ENCODE measurements at regions not wholly inside any gene's neighbourhood (a gene's known extent, or its start where the extent isn't known, plus 50 kb on each side); places are given as distances from the start of the nearest gene placed in this dataset.

DNA sequence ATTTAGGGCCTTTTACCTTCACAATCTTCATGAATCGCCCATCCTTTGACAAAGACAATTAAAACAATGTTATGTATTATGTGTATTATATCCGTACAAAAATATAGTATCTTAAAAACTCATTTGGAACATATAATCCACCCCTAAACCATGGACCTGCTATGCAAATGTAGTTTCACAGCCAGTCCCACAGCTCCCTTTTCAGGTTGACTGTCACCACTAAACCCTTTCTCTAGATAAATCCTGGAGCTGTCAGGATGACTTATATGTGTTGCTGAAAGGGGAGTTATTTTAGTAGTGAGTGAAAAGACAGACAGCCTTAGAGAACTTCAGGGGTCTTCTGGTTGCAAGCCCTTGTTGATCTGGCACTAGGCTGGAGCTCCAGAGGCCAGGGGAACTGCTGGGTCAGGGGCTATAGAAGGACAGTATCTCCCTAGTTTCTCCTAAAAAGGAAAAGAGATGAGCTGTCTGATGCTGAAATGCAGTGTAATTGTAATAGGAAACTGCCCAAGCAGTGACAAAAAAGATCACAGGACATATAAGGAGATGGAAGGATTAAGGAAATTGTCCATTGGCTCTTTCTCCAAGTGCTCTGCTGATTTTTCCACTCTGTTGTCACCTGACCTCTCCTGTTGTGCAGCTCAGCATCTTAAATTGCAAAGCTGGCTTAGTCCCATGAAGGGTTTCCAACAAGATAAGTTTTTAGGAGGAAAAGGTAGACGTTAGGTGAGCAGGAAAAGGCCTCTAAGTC lies 127.7 kb downstream of the S1PR1 start:
- TF ChIP-seq, protein P1, sequence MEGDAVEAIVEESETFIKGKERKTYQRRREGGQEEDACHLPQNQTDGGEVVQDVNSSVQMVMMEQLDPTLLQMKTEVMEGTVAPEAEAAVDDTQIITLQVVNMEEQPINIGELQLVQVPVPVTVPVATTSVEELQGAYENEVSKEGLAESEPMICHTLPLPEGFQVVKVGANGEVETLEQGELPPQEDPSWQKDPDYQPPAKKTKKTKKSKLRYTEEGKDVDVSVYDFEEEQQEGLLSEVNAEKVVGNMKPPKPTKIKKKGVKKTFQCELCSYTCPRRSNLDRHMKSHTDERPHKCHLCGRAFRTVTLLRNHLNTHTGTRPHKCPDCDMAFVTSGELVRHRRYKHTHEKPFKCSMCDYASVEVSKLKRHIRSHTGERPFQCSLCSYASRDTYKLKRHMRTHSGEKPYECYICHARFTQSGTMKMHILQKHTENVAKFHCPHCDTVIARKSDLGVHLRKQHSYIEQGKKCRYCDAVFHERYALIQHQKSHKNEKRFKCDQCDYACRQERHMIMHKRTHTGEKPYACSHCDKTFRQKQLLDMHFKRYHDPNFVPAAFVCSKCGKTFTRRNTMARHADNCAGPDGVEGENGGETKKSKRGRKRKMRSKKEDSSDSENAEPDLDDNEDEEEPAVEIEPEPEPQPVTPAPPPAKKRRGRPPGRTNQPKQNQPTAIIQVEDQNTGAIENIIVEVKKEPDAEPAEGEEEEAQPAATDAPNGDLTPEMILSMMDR (IDR thresholded peaks at IDR 0.05; ENCODE audit: poor library complexity, severe bottlenecking) = no peak

GRCh38 chr1:101365186-101365585 lies 128.4 kb downstream of the S1PR1 start:
- Histone ChIP-seq H3K27ac (ENCODE audit: poor library complexity, severe bottlenecking) (no peak overlapping the region), H3K36me3 (ENCODE audit: low read depth) (no peaks in the 10 kb centered on the region), H3K4me3 (ENCODE audit: severe bottlenecking) (no peak overlapping the region), H3K4me1 (ENCODE audit: insufficient read depth, poor library complexity, severe bottlenecking) (no peaks in the 10 kb centered on the region), H3K9me3 (ENCODE audit: severe bottlenecking) (no peaks in the 10 kb centered on the region), H3K27me3 (ENCODE audit: insufficient read depth, poor library complexity, severe bottlenecking) (no peaks in the 10 kb centered on the region)
- ATAC-seq (ENCODE audit: low read depth) (no peak), DNase-seq (ENCODE audit: low spot score) (no peak)
- TF ChIP-seq, protein P1 (IDR thresholded peaks at IDR 0.05; ENCODE audit: poor library complexity, severe bottlenecking) = no peak

More for the DNA sequence above, 127.7 kb downstream of the S1PR1 start:
- Histone ChIP-seq H3K9me3 (ENCODE audit: severe bottlenecking) (no peaks in the 10 kb centered on the region), H3K27me3 (ENCODE audit: insufficient read depth, poor library complexity, severe bottlenecking) (no peaks in the 10 kb centered on the region), H3K27ac (ENCODE audit: poor library complexity, severe bottlenecking) (no peak overlapping the region), H3K36me3 (ENCODE audit: low read depth) (no peaks in the 10 kb centered on the region), H3K4me3 (ENCODE audit: severe bottlenecking) (no peak overlapping the region), H3K4me1 (ENCODE audit: insufficient read depth, poor library complexity, severe bottlenecking) (no peaks in the 10 kb centered on the region)
- DNase-seq (ENCODE audit: low spot score) = no peak
- ATAC-seq (ENCODE audit: low read depth) = no peak

- Histone ChIP-seq H3K36me3 (ENCODE audit: low read depth) (no peaks in the 10 kb centered on the region), H3K4me3 (ENCODE audit: severe bottlenecking) (no peak overlapping the region), H3K4me1 (ENCODE audit: insufficient read depth, poor library complexity, severe bottlenecking) (no peaks in the 10 kb centered on the region), H3K9me3 (ENCODE audit: severe bottlenecking) (no peaks in the 10 kb centered on the region), H3K27me3 (ENCODE audit: insufficient read depth, poor library complexity, severe bottlenecking) (no peaks in the 10 kb centered on the region), H3K27ac (ENCODE audit: poor library complexity, severe bottlenecking) (no peak overlapping the region)
- TF ChIP-seq, protein P1 (IDR thresholded peaks at IDR 0.05; ENCODE audit: poor library complexity, severe bottlenecking) = no peak
- DNase-seq (ENCODE audit: low spot score) = no peak
- ATAC-seq (ENCODE audit: low read depth) = no peak
Observed at GRCh38 chr1:101365878-101366277, 129.1 kb downstream of the S1PR1 start.

DNA sequence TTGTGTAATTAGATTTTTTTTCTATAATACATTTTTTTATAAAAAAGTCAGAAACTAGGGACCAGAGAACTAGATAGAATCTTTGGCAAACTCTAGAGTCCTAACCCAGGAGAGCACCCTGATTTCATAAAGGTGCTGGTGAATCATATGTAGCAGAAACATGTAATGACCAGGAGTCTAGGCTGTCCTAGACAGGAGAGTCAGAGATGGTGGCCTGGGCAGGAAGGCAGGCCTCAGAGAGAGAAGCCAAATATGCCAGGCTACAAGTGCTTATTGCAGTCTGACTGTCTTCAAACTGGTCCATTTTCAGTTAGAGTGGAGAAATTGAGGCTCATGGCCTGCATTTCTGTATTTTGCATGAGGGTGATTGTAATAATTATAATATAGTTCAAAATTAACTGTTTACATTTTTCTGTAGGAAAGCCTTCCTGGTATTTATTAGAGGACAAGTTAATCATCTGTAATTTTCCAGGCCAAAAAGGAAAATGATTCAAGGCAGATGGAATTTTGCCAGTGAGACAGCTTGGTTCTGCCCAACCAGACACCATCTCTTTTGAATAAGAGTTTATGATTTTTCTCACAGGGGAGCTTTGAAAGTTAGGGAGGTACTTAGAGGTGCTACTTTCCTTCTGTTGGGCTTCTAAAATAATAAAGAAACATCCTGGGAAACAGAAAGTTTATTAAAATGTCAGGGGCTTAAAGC lies 129.8 kb downstream of the S1PR1 start:
- TF ChIP-seq, protein P1 (IDR thresholded peaks at IDR 0.05; ENCODE audit: poor library complexity, severe bottlenecking) = no peak
- peak overlapping the region; percentile 1 for H3K27ac ChIP-seq (ENCODE audit: poor library complexity, severe bottlenecking)
- DNase-seq (ENCODE audit: low spot score) = no peak

GRCh38 chr1:101367630-101368029 lies 130.8 kb downstream of the S1PR1 start:
- Histone ChIP-seq H3K9me3 (ENCODE audit: severe bottlenecking) (no peaks in the 10 kb centered on the region), H3K27me3 (ENCODE audit: insufficient read depth, poor library complexity, severe bottlenecking) (no peaks in the 10 kb centered on the region), H3K4me3 (ENCODE audit: severe bottlenecking) (no peak overlapping the region), H3K4me1 (ENCODE audit: insufficient read depth, poor library complexity, severe bottlenecking) (no peaks in the 10 kb centered on the region), H3K36me3 (ENCODE audit: low read depth) (no peaks in the 10 kb centered on the region), H3K27ac (ENCODE audit: poor library complexity, severe bottlenecking) (no peak overlapping the region)
- DNase-seq (ENCODE audit: low spot score) = no peak
- no peak for ATAC-seq (ENCODE audit: low read depth)
- TF ChIP-seq, protein P1 (IDR thresholded peaks at IDR 0.05; ENCODE audit: poor library complexity, severe bottlenecking) = no peak

More for the DNA sequence above, 129.8 kb downstream of the S1PR1 start:
- H3K4me3 ChIP-seq (ENCODE audit: severe bottlenecking) = no peak overlapping the region
- no peaks in the 10 kb centered on the region for H3K9me3 ChIP-seq (ENCODE audit: severe bottlenecking)
- H3K27me3 ChIP-seq (ENCODE audit: insufficient read depth, poor library complexity, severe bottlenecking) = no peaks in the 10 kb centered on the region
- ATAC-seq (ENCODE audit: low read depth) = peak; percentile 51
- no peaks in the 10 kb centered on the region for H3K36me3 ChIP-seq (ENCODE audit: low read depth)
- H3K4me1 ChIP-seq (ENCODE audit: insufficient read depth, poor library complexity, severe bottlenecking) = no peaks in the 10 kb centered on the region
